Activated gamma-delta T cell treated with anti-CD3 and anti-CD28 coated beads, Interleukin-2, amount 50 U/mL, for 16 hours (primary cell): ENCODE measurements at regions not wholly inside any gene's neighbourhood (a gene's known extent, or its start where the extent isn't known, plus 50 kb on each side); places are given as distances from the start of the nearest gene placed in this dataset.

Source experiments
- DNase-seq: peaks from one replicate; pipeline ENCODE4 v3.0.0-alpha.2; 2020; ENCODE audit warnings: low read depth

DNA sequence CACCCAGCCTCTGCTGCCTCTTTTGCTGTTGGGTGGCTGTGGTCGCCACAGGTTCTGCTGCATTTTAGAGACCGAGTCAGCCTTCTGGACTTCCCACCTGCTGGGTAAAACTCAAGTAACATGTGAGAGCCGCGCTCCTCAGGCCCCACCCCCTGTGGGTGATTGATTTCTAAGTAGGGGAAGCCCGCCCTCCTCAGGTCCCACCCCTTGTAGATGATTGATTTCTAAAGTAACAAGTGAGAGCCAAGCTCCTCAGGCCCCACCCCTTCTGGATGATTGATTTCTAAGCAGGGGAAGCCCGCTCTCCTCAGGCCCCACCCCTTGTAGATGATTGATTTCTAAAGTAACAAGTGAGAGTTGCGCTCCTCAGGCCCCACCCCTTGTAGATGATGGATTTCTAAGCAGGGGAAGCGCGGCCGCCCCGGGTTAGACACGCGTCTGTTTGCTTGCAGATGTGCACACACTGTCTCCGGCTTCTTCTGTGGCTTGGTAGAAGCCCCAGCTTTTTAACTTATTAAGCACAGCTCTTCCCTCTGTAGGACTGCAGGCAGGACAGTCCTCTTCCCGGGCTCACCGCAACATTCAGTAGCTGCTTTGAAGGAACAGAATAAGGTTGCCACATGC lies 83.4 kb downstream of the FAM43A start:
- peak; percentile 88 for DNase-seq

DNA sequence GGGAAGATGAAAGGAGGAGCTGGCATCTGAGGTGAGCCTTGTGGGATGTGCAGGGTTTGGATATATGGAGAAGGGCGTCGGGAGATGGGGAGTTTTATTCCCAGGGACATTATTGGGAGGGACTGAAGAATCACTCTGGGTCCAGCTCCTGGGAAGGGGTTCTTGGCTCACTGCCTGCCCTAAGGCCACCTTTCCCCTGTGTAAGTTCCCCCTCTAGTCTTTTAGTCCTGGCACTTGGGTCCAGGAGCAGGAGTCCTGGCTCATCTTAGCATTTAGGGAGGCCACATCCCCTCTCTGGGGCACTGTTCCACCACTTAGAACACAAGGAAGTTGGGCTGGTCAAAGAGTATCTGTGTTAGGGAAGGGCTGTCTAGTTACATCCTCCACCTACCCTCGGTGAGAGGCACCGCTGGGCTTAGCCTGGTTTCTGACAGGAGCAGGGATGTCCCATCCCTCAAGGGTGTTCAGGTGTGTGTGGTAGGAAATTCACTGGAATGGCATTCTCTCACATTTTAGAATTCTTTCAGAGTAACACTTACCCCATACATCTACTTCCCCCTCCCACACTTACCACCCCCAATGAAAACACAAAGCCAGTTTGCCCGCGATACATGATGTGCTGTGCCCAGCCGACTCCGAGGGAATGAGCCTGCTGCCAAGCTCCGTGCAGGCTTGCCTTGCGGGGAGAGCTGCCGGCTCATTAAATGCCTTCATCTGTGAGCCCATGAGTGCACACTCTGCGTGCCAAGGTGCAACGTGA lies 86.7 kb downstream of the FAM43A start:
- no peak for DNase-seq

DNA sequence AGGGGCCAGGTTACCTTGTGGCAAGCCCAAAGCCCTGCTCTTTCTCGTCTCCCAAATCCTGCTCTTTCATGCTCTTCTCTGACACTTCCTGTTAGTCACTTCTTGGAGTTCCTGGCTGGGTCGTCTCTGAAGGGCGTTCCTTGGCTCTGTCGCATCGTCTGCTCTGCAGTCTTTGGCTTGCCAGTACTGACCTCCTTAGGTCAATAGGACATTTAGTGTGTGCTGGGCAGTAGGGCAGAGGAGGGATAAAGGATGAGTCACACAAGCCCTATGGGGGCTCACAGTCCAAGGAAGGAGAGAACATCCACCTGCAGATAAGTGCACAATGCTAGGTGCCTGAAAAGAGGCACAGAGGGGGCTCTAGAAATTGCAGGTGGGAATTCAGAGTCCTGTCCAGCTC lies 87.5 kb downstream of the FAM43A start:
- no peak for DNase-seq

DNA sequence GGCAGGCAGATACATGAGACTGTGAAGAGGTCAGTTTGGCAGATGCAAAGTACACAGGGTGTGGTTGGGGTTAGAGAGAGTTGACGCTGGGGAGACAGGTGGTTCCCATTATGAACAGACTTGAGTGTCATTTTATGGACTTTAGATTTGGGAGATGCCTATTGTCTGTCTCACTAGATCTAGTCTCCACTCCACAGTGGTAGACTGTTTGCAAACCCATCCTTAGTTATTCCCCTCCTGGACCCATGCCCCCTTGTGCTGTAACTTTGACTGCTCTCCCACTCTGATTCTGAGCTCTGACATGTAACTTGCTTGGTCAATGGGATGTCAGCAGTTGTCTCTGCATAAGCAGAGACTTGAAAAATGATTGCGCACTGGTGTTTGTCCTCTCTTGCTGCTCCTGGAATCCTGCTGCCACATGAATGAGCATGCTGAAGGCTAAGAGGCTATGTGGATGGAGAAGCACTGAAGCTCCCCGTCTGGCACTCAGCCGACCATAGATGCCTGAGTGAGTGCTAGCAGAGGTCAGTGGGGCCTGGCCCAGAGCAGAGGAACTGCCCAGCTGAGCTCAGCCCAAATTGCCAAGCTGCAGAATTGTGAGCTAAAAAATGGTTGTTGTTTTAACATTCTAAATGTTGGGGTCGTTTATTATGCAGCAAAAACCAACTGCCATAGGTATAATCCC lies 88.2 kb downstream of the FAM43A start:
- DNase-seq: no peak

DNA sequence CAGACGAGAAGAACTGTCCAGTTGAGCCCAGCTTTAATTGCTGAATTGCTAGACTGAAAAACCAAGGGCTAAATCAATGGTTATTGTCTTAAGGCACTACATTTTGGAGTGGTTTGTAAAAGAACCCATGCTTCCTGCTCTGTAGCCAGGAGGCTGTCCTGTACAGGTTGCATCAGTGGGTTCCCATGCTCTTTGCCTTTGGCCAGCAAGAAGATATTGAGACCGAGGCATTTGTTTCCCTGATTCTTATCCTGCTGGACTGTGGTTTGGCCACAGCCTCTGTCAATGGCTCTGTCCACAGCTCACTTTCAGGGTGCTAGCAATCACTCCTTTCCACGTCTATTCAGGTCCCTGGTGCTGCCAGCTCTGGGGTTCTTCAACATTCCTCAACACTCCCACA lies 89.6 kb downstream of the FAM43A start:
- no peak for DNase-seq

GRCh38 chr3:194775731-194776130 lies 90.0 kb downstream of the FAM43A start:
- DNase-seq: no peak

DNA sequence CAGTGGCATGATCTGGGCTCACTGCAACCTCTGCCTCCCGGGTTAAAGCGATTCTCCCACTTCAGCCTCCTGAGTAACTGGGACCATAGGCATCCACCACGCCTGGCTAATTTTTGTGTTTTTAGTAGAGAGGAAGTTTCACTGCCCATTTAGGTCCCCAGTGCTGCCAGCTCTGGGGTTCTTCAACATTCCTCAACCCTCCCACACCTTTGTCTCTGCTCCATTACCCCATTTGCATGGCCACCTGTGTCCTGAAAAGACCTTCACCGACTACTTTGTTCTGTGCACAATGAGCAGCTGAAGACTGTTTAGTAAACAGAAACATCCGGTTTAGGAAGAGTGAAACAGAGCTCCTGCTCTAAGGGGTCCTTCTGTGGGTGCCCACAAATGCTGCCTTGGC lies 92.0 kb downstream of the FAM43A start:
- DNase-seq: no peak

- DNase-seq: no peak
Observed at GRCh38 chr3:194779729-194780224, 94.1 kb downstream of the FAM43A start.

DNA sequence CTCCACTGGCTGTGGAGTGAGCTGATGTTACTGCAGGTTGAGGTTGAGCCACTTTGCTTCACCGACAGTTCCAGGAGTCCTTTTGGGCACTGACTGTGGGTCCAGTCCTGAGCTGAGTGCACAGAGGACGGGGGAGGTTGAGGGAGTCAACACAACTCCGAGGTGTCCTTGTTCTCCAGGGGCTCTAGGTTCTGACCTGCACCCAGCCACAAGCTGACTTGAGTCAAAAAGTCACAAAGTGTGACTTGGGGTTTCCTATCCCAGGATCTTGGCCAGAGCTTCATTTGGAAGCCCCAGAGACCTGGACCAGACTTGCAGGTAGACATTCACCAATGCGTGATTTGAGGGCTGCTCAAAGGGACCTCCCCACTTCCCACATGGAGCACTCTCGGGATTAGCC lies 95.0 kb downstream of the FAM43A start:
- no peak for DNase-seq

GRCh38 chr3:194781617-194782016 lies 95.9 kb downstream of the FAM43A start:
- DNase-seq: no peak

GRCh38 chr3:194782698-194783404 lies 97.2 kb downstream of the FAM43A start:
- DNase-seq: no peak

- DNase-seq: no peak
Observed at GRCh38 chr3:194784361-194784760, 98.7 kb downstream of the FAM43A start.

DNA sequence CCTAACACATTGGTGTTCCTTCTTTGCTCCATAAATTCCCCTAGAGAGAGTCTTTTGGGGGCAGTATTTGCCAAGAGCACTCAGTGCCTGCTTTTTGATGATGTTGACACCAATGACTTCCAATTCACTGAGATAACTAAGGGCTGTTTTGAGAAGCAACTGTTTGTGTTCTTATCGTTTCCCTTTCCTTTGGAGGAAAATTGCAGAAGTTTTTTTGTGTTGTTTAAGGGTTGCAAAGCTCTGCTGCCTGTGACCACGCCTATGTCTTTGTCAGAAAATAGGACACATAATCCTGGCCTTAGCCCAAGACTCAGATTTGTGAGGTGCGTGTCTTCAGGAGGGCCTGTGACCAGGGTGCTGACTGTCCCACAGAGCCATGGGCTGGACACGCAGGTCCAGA lies 99.6 kb downstream of the FAM43A start:
- DNase-seq: no peak

DNA sequence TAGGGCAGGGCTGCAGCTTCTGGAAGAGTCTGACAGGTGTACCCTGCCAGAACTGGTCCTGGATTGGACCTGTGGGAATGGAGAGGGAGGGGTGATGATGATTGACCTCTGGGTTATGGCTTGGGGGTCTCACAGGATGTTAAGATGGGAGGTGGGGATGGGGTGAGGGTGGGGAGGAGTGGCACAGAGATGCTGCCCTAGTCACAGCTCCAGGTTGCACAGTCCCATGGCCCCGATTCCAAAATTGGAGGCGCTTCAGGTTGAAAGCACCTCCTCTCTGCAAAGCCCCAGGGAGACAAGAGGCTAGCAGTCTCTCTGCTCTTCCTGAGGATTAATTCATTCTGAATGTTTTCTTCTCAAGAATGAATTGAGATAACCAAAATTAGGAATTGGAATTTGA lies 101.4 kb downstream of the FAM43A start:
- no peak for DNase-seq

GRCh38 chr3:194787650-194788049 lies 102.0 kb downstream of the FAM43A start:
- DNase-seq: no peak

- no peak for DNase-seq
Observed at GRCh38 chr3:194792368-194792767, 106.7 kb downstream of the FAM43A start.

DNA sequence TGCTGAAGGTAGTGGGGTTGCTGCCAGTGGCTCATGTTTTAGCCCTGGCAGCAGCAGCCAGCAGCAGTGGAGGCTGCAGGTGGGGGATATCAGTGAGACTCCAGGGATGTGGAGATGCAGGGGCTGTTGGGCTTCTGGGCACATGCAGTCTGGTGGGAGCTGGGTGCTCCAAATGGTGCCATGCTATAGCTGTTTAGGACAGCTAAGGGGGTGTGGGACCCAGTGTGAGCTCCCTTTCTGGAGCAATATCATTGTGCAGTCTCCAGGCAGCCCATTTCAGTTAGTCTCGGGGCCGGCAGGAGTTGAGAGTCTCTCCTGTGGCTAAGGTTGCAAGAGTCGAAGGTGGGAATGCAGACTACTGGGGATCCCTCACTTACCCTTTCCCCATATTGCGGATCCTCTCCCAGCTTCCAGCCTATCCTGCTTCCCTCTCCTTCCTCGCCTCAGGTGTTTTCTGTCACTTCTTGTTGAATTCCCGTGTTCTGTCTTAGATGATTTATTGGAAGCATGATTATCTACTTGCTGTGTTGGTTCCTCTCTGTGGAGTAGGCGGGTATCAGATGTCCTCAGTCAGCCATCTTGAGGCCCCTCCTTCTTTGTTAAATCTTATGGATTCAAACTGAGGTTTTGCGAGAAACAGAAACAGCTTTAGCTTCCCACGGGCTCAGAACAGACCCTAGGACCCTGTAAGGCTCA lies 112.0 kb downstream of the FAM43A start:
- no peak for DNase-seq

DNA sequence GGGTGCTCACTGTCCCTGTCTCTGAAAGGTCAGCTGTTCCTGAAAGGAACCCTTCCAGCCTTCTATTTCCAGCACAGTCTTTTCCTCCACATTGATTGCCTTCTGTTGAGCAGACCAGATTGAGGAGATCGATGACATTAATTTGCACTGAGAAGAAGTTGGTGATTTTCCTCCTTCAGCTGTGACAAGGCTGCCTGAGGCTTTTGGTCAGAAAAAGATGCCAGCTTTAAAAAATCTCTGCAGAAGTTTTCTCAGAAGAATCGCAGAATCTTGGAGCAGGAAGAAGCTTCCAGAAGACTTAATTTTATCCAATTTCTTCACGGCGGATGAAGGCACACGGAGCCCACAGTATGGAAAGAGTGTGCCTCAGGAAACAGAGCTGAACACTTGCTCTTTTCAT lies 112.8 kb downstream of the FAM43A start:
- DNase-seq: no peak

DNA sequence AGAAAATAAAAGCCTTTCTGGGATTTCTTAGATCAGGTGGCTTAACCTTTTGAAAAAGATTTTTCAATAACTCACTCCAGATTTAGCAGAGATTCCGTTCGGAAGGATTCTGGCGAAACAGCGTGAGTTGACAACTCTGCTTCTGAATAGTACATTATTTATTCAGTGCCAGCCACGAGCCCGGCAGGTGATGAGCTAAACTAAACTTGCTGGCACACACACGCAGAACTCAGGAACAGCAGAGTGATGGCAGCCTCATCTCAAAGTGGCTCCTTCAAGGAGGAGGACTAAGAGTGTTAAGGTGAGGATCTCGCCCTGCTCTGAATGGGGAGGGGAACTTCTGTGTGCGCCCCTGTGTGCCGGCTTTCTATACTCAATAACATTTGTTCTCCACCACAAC lies 114.3 kb downstream of the FAM43A start:
- no peak for DNase-seq

- no peak for DNase-seq
Observed at GRCh38 chr3:194801461-194802432, 116.1 kb downstream of the FAM43A start.

- no peak for DNase-seq
Observed at GRCh38 chr3:194804796-194805195, 119.1 kb downstream of the FAM43A start.
